Fibroblast of pulmonary artery (primary cell): ENCODE measurements at regions not wholly inside any gene's neighbourhood (a gene's known extent, or its start where the extent isn't known, plus 50 kb on each side); places are given as distances from the start of the nearest gene placed in this dataset.

Experiments used
- DNase-seq: peaks from one replicate; pipeline ENCODE4 v3.0.0-alpha.2; 2010; ENCODE audit warnings: low read depth
- H3K4me3 ChIP-seq: replicated peaks from 2 replicates; pipeline ENCODE4 v1.5.1; 2011; ENCODE audit warnings: low read depth, mild to moderate bottlenecking, control low read depth, low read length, moderate library complexity
- TF ChIP-seq, protein P1 (sequence below): IDR thresholded peaks from 2 replicates; pipeline ENCODE4 v1.5.1; 2011; ENCODE audit warnings: mild to moderate bottlenecking, control low read depth, low read length, inconsistent platforms; ENCODE audit errors: missing control alignments

DNA sequence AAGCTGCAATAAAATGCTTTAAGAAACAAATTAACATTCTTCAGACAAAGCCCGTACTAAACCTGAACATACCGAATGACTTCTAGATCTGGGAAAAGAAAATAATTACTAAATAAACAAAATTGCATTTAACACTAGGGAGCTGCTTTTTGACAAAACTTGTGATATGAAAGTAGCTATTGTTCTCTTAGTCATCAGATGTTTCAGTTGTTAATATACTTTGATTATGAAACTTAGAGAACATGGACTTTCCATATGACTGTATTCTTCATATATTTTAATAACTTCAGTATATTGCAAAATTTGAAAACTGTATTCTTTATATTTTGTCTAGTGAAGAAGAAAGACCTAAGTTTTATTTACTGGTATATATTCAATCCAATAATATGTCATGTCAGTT is 1262.1 kb downstream of the NCAM2 start:
- TF ChIP-seq, protein P1, sequence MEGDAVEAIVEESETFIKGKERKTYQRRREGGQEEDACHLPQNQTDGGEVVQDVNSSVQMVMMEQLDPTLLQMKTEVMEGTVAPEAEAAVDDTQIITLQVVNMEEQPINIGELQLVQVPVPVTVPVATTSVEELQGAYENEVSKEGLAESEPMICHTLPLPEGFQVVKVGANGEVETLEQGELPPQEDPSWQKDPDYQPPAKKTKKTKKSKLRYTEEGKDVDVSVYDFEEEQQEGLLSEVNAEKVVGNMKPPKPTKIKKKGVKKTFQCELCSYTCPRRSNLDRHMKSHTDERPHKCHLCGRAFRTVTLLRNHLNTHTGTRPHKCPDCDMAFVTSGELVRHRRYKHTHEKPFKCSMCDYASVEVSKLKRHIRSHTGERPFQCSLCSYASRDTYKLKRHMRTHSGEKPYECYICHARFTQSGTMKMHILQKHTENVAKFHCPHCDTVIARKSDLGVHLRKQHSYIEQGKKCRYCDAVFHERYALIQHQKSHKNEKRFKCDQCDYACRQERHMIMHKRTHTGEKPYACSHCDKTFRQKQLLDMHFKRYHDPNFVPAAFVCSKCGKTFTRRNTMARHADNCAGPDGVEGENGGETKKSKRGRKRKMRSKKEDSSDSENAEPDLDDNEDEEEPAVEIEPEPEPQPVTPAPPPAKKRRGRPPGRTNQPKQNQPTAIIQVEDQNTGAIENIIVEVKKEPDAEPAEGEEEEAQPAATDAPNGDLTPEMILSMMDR, result no peak
- H3K4me3 ChIP-seq, result no peak overlapping the region
- DNase-seq, result no peak

DNA sequence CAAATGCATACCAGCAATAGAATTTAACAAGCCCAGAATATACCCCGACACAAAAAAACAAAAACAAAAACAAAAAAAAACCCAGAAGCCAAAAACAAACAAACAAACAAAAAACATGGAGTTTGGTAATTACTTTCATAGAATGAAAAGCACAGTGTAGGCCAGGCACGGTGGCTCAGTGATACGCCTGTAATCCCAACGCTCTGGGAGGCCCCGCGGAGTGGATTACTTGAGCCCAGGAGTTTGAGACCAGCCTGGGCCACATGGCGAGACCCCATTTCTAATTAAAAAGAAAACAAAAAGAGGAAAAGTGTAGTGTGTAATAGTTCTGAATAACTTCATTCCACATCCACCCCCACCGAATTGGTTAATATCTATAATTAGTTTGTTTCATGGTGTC is 1265.7 kb downstream of the NCAM2 start:
- H3K4me3 ChIP-seq, result no peak overlapping the region
- TF ChIP-seq, protein P1, result no peak
- DNase-seq, result no peak

DNA sequence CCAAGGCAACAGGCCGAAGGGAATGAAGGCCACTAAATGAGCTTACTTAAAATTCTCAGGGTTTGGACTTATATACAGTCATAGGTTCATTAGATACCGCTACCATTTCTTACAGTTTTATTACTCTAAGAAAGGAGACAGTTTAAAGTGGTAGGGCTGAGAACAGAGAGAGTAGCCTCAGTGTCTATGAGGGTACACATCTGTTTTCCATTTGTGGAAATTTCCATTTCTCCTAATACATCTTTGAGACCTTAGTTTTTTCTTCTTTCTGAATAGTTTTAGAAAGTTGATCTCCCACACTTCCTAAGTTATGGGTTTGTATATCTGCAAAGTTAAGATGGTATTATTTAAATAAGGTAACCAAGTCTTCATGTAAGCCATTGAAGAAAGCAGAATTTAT is 1279.1 kb downstream of the NCAM2 start:
- TF ChIP-seq, protein P1, result no peak
- no peak overlapping the region for H3K4me3 ChIP-seq
- DNase-seq, result no peak

DNA sequence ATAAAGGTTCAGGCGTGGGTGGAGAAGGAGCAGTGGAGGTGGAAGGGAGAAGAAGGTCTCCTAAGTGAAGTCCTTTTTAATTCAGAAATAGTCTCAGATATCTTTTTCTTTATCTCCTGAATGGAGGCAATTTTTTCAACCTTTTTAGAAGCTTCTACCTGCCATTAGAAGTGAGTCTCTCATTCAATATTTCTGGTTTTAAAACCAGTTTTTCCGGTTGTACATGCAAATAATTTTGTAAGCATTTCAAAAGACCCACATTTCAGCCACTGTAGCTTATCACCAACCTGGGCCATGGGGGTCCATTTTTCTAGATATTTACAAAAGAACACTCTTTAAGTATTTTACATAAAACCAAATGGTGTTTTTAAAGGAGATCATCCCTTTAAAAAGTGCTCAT is 1280.2 kb downstream of the NCAM2 start:
- no peak for DNase-seq

DNA sequence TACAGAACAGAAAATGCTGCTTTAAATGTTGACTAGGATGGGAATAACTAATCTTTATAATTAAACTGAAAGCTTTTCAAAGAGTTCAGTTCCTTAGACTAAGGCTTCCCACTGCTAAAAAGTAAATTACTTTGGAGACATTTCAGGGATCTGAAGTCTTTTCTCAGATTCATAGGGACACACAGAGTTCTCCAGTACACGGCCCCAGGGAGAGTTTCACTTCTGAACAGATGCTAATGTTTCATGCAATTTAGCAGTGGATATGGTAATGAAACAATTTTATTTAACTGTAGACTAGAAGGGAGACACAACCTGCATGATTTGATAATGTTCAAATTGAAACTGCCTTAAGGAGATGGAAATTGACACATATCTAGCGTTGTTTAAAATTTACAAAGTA is 1282.6 kb downstream of the NCAM2 start:
- DNase-seq, result no peak
- TF ChIP-seq, protein P1, result no peak

More for the DNA sequence above, 1280.2 kb downstream of the NCAM2 start:
- TF ChIP-seq, protein P1, result no peak
- no peak overlapping the region for H3K4me3 ChIP-seq

DNA sequence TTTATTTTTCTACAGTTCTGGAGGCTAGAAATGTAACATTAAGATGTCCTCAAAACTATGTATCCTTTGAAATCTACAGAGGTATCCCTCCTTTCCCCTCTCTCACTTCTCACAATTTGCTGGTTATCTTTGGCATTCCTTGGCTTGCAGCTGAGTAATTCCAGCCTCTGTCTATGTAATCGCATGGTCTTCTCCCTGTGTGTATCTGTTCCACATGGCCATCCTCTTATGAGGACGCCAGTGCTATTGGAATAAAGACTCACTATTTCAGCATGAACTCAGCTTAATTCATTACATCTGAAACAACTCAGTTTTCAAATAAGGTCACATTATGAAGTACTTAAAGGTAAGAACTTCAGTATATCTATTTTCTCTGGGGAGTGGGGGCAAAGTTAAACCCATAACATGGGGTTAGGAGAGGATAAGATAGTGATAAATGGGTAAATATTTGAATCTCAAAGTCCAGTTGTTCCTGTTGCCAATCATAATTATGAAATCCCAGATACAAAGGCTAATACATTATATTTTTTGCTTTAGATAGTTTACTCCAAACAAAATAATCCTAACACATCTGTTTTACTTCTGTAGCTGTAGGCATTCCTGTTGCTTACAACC is 1290.8 kb downstream of the NCAM2 start:
- no peak overlapping the region for H3K4me3 ChIP-seq
- TF ChIP-seq, protein P1, result no peak
- no peak for DNase-seq

More for the DNA sequence above, 1282.6 kb downstream of the NCAM2 start:
- no peak overlapping the region for H3K4me3 ChIP-seq

DNA sequence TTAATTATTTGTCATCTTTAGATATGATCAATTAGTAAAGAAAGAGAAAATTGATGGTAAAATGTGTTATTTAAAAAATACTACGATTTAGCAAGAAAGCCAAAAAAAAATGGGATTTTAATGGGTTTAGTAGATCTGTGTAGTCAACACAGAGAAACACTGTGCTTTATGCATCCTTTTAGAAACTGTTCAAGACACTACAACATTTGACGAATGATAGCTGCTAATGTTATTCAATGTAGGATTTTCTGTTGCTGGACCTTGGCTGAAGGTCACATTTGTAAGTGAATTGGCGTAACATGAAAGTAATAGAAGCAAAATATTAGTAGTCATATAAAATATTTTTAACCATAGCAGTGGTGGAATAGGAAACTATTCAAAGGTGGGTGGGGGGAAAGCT is 1293.9 kb downstream of the NCAM2 start:
- no peak for DNase-seq
- TF ChIP-seq, protein P1, result no peak
- no peak overlapping the region for H3K4me3 ChIP-seq
